Stomach (tissue), 4 donors: ENCODE measurements at regions not wholly inside any gene's neighbourhood (a gene's known extent, or its start where the extent isn't known, plus 50 kb on each side); places are given as distances from the start of the nearest gene placed in this dataset.

Experiments used
- EP300 ChIP-seq: sonication (generic); formaldehyde crosslinking; IDR thresholded peaks from one replicate; pipeline ENCODE4 v1.6.1; 2017; ENCODE audit warnings: antibody characterized with exemption
- POLR2A ChIP-seq, 4 donors: fragments of 450-650 bp; IDR thresholded peaks; one replicate each; pipeline ENCODE4 v1.6.1; 2016; ENCODE audit warnings: antibody characterized with exemption in 4 of 4, control low read depth in 2 of 4, mild to moderate bottlenecking in 1 of 4, moderate library complexity in 1 of 4
- TF ChIP-seq, protein P1 (sequence below), 7 experiments: fragments of 450-650 bp in 4 of 7; fragments of 200-600 bp in 3 of 7; sonication (generic) in 3 of 7; IDR thresholded peaks; one replicate each; pipeline ENCODE4 v1.5.1; 2016 to 2019; ENCODE audit warnings: antibody characterized with exemption in 7 of 7, control low read depth in 2 of 7, mild to moderate bottlenecking in 1 of 7

DNA sequence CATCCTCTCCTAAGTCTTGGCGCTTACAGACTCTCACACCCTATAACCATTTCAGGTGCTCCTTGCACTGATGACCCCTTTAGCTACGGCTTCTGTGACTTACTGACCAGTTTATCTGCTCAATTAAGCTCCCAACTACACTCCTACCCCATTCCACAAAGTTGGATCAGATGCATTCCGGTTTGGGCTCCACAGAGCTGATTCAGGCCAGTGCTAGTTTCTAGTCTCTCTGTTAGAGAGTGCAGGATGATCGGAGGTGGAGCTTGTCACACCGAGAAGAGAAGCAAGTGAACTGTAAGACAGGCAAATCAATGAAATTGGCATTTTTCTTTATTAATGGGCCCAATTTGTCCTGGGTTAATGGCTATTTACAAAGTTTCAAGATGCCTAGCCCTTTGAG lies 436.8 kb upstream of the CADM1 start:
- no peak for TF ChIP-seq EP300
- TF ChIP-seq, protein P1, sequence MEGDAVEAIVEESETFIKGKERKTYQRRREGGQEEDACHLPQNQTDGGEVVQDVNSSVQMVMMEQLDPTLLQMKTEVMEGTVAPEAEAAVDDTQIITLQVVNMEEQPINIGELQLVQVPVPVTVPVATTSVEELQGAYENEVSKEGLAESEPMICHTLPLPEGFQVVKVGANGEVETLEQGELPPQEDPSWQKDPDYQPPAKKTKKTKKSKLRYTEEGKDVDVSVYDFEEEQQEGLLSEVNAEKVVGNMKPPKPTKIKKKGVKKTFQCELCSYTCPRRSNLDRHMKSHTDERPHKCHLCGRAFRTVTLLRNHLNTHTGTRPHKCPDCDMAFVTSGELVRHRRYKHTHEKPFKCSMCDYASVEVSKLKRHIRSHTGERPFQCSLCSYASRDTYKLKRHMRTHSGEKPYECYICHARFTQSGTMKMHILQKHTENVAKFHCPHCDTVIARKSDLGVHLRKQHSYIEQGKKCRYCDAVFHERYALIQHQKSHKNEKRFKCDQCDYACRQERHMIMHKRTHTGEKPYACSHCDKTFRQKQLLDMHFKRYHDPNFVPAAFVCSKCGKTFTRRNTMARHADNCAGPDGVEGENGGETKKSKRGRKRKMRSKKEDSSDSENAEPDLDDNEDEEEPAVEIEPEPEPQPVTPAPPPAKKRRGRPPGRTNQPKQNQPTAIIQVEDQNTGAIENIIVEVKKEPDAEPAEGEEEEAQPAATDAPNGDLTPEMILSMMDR (IDR thresholded peaks at IDR 0.05), result no peak
- TF ChIP-seq POLR2A (IDR thresholded peaks at IDR 0.05), result no peak
